ENCODE measurements at regions not wholly inside any gene's neighbourhood (a gene's known extent, or its start where the extent isn't known, plus 50 kb on each side); places are given as distances from the start of the nearest gene placed in this dataset.

DNA sequence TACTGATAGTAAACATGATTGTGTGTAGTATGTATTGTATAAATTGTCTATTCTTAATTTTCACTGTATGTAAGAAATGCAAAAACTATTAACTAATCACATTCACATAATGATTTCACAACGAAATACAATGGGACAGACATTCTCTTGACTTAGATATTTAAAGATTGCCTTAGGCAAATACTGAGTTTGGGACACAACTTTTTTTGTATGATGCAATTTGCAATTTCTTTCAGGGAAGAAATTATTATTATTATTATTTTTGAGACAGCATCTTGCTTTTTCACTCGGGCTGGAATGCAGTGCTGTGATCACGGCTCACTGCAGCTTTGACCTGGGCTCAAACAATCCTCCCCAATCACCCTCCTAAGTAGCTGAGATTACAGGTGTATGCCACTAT is 173.2 kb upstream of the TRIM24 start:
- Histone ChIP-seq H3K27me3 (ENCODE audit: control insufficient read depth, insufficient read depth, low read length, poor library complexity, severe bottlenecking) (no peaks in the 10 kb centered on the region), H3K4me1 (ENCODE audit: control insufficient read depth, insufficient read depth, low read length) (no peaks in the 10 kb centered on the region), H3K36me3 (ENCODE audit: control insufficient read depth, insufficient read depth, low read length) (no peaks in the 10 kb centered on the region), H3K27ac (ENCODE audit: insufficient read depth, low read depth, low read length, poor library complexity, severe bottlenecking) (no peak overlapping the region), H3K4me3 (ENCODE audit: insufficient read depth, low read depth, low read length) (no peak overlapping the region), H3K9me3 (ENCODE audit: control insufficient read depth, low read length) (no peaks in the 10 kb centered on the region)
- WGBS, 2 experiments = 84 to 98% methylated on average over 2 to 3 of the region's 3 CpGs

DNA sequence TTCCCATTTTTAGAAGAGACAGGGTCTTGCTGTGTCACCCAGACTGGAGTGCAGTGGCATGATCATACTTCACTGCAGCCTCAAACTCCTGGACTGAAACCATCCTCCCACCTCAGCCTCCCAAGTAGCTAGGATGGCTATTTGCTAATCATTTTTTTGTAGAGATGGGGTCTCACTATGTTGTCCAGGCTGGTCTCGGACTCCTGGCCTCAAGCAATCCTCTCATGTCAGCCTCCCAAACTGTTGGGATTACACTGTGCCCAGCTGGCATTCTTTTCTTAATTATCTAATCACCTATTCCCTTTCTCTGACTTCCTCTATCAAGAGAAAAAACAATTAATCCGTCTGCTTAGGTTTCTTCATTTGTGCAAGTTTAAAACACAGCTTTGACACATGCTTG is 172.5 kb upstream of the TRIM24 start:
- no peak overlapping the region for H3K27ac ChIP-seq (ENCODE audit: insufficient read depth, low read depth, low read length, poor library complexity, severe bottlenecking)
- no peaks in the 10 kb centered on the region for H3K36me3 ChIP-seq (ENCODE audit: control insufficient read depth, insufficient read depth, low read length)
- no peaks in the 10 kb centered on the region for H3K27me3 ChIP-seq (ENCODE audit: control insufficient read depth, insufficient read depth, low read length, poor library complexity, severe bottlenecking)
- H3K9me3 ChIP-seq (ENCODE audit: control insufficient read depth, low read length) = no peaks in the 10 kb centered on the region
- no peak overlapping the region for H3K4me3 ChIP-seq (ENCODE audit: insufficient read depth, low read depth, low read length)
- WGBS, 2 experiments = 70 to 73% methylated on average over 2 of the region's 2 CpGs
- H3K4me1 ChIP-seq (ENCODE audit: control insufficient read depth, insufficient read depth, low read length) = no peaks in the 10 kb centered on the region

GRCh38 chr7:138289082-138289481 is 171.0 kb upstream of the TRIM24 start:
- Histone ChIP-seq H3K9me3 (ENCODE audit: control insufficient read depth, low read length) (no peaks in the 10 kb centered on the region), H3K4me1 (ENCODE audit: control insufficient read depth, insufficient read depth, low read length) (no peaks in the 10 kb centered on the region), H3K27ac (ENCODE audit: insufficient read depth, low read depth, low read length, poor library complexity, severe bottlenecking) (no peak overlapping the region), H3K36me3 (ENCODE audit: control insufficient read depth, insufficient read depth, low read length) (no peaks in the 10 kb centered on the region), H3K27me3 (ENCODE audit: control insufficient read depth, insufficient read depth, low read length, poor library complexity, severe bottlenecking) (no peaks in the 10 kb centered on the region), H3K4me3 (ENCODE audit: insufficient read depth, low read depth, low read length) (no peak overlapping the region)

DNA sequence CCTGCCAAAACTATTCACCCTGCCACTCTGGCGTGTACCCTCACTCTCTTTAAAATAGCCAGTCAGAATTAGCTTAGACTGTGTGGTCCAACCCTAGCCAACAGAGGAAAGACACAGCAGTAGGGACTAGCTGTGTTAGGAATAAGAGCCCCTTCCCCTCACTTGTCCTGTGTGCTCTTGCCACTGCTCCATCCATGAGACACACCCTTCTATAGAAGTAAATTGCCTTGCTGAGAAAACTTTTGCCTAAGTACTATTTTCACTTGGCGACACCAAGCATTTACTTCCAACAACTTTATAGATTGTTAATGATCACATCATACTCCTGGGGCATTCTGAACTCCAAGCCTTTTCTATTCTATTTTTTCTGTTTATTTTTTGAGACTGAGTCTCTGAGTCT is 170.2 kb upstream of the TRIM24 start:
- WGBS, 2 experiments = 89 to 98% methylated on average over 2 of the region's 2 CpGs

DNA sequence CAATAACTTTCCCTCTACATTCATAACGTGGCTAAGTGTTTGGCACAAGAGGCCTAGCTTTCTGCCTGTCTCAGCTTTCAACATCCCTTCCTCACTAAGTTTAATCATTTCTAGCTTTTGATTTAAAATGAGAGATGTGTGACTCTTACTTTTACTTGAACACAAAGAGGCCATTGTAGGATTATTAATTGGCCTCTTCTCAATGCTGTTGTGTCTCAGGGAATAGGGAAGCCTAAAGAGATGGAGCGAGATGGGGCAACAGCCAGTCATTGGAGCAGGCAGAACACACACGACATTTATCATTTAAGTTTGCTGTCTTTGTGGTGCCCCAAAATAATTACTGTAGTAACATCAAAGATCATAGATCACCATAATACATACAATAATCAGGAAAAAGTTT is 167.1 kb upstream of the TRIM24 start:
- WGBS, 2 experiments = 89 to 95% methylated on average over 3 of the region's 3 CpGs
- no peaks in the 10 kb centered on the region for H3K36me3 ChIP-seq (ENCODE audit: control insufficient read depth, insufficient read depth, low read length)
- H3K4me1 ChIP-seq (ENCODE audit: control insufficient read depth, insufficient read depth, low read length) = no peaks in the 10 kb centered on the region
- H3K4me3 ChIP-seq (ENCODE audit: insufficient read depth, low read depth, low read length) = no peak overlapping the region
- no peaks in the 10 kb centered on the region for H3K9me3 ChIP-seq (ENCODE audit: control insufficient read depth, low read length)
- H3K27me3 ChIP-seq (ENCODE audit: control insufficient read depth, insufficient read depth, low read length, poor library complexity, severe bottlenecking) = no peaks in the 10 kb centered on the region
- H3K27ac ChIP-seq (ENCODE audit: insufficient read depth, low read depth, low read length, poor library complexity, severe bottlenecking) = no peak overlapping the region

More for the DNA sequence above, 170.2 kb upstream of the TRIM24 start:
- Histone ChIP-seq H3K27me3 (ENCODE audit: control insufficient read depth, insufficient read depth, low read length, poor library complexity, severe bottlenecking) (no peaks in the 10 kb centered on the region), H3K4me1 (ENCODE audit: control insufficient read depth, insufficient read depth, low read length) (no peaks in the 10 kb centered on the region), H3K36me3 (ENCODE audit: control insufficient read depth, insufficient read depth, low read length) (no peaks in the 10 kb centered on the region), H3K27ac (ENCODE audit: insufficient read depth, low read depth, low read length, poor library complexity, severe bottlenecking) (no peak overlapping the region), H3K9me3 (ENCODE audit: control insufficient read depth, low read length) (no peaks in the 10 kb centered on the region), H3K4me3 (ENCODE audit: insufficient read depth, low read depth, low read length) (no peak overlapping the region)

DNA sequence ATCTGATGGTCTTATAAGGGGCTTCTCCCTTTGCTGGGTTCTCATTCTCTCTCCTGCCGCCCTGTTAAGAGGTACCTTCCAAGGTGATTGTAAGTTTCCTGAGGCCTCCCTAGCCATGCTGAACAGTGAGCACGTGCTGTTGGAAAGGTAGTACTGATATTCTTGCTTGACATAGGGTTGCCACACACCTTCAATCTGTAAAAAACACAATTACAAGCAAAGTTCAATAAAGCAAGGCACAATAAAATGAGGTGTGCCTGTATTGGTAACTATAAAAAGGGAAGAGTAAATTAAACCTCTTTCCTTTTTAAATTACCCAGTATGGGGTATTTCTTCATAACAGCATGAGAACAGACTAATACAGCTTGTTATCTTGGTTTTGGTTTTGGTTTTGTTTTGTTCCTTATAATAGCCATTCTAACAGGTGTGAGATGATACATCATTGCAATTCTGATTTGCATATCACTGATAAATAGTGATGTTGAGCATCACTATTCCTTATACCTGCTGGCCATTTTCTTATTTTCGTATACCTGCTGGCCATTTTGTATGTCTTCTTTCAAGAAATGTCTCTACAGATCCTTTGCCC is 164.9 kb upstream of the TRIM24 start:
- WGBS, 2 experiments = 63 to 73% methylated on average over 2 to 3 of the region's 3 CpGs
- no peaks in the 10 kb centered on the region for H3K36me3 ChIP-seq (ENCODE audit: control insufficient read depth, insufficient read depth, low read length)
- no peaks in the 10 kb centered on the region for H3K27me3 ChIP-seq (ENCODE audit: control insufficient read depth, insufficient read depth, low read length, poor library complexity, severe bottlenecking)
- no peak overlapping the region for H3K27ac ChIP-seq (ENCODE audit: insufficient read depth, low read depth, low read length, poor library complexity, severe bottlenecking)
- no peaks in the 10 kb centered on the region for H3K4me1 ChIP-seq (ENCODE audit: control insufficient read depth, insufficient read depth, low read length)
- no peaks in the 10 kb centered on the region for H3K9me3 ChIP-seq (ENCODE audit: control insufficient read depth, low read length)
- no peak overlapping the region for H3K4me3 ChIP-seq (ENCODE audit: insufficient read depth, low read depth, low read length)

DNA sequence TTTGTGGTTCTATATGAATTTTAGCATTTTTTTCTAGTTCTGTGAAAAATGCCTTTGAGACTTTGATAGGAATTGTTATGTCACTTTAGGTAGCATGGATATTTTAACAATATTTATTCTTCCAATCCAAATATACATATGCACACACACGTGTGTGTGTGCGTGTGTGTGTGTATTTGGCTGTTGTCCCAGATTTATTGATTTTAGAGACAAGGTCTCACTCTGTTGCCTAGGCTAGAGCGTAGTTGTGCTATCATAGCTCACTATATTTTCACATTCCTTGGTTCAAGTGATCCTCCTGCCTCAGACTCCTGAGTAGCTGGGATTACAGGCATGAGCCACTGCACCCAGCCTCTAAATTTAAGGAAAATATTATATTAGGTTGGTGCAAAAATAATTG is 162.5 kb upstream of the TRIM24 start:
- Histone ChIP-seq H3K36me3 (ENCODE audit: control insufficient read depth, insufficient read depth, low read length) (no peaks in the 10 kb centered on the region), H3K27ac (ENCODE audit: insufficient read depth, low read depth, low read length, poor library complexity, severe bottlenecking) (no peak overlapping the region), H3K27me3 (ENCODE audit: control insufficient read depth, insufficient read depth, low read length, poor library complexity, severe bottlenecking) (no peaks in the 10 kb centered on the region), H3K4me3 (ENCODE audit: insufficient read depth, low read depth, low read length) (no peak overlapping the region), H3K4me1 (ENCODE audit: control insufficient read depth, insufficient read depth, low read length) (no peaks in the 10 kb centered on the region), H3K9me3 (ENCODE audit: control insufficient read depth, low read length) (no peaks in the 10 kb centered on the region)
- 83 to 98% methylated on average over 1 to 3 of the region's 3 CpGs for WGBS, 2 experiments

- no peak overlapping the region for H3K27ac ChIP-seq (ENCODE audit: insufficient read depth, low read depth, low read length, poor library complexity, severe bottlenecking)
- no peaks in the 10 kb centered on the region for H3K36me3 ChIP-seq (ENCODE audit: control insufficient read depth, insufficient read depth, low read length)
- no peaks in the 10 kb centered on the region for H3K4me1 ChIP-seq (ENCODE audit: control insufficient read depth, insufficient read depth, low read length)
- H3K27me3 ChIP-seq (ENCODE audit: control insufficient read depth, insufficient read depth, low read length, poor library complexity, severe bottlenecking) = no peaks in the 10 kb centered on the region
- no peak overlapping the region for H3K4me3 ChIP-seq (ENCODE audit: insufficient read depth, low read depth, low read length)
- H3K9me3 ChIP-seq (ENCODE audit: control insufficient read depth, low read length) = no peaks in the 10 kb centered on the region
- 90 to 94% methylated on average over 3 of the region's 3 CpGs for WGBS, 2 experiments
Observed at GRCh38 chr7:138299066-138299465, 161.0 kb upstream of the TRIM24 start.

- 92 to 94% methylated on average over 6 of the region's 6 CpGs for WGBS, 2 experiments
Observed at GRCh38 chr7:138303230-138304070, 156.6 kb upstream of the TRIM24 start.

DNA sequence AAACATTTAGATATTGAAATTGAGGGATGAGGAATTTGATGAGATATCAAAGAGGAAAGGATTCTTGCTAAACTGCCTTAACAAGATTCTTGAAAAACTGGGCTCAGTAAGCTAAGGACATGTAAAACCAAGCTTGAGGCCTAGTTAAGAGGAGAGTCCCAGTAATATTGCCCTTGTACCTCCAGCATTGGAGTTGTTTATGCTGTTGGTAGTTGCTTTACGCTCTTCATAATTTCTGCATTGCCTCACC is 156.1 kb upstream of the TRIM24 start:
- 100% methylated on average over 1 of the region's 1 CpG; no CpG with 5 or more reads in 1 of the 2 experiments for WGBS, 2 experiments
- Histone ChIP-seq H3K27me3 (ENCODE audit: control insufficient read depth, insufficient read depth, low read length, poor library complexity, severe bottlenecking) (no peaks in the 10 kb centered on the region), H3K4me3 (ENCODE audit: insufficient read depth, low read depth, low read length) (no peak overlapping the region), H3K36me3 (ENCODE audit: control insufficient read depth, insufficient read depth, low read length) (no peaks in the 10 kb centered on the region), H3K4me1 (ENCODE audit: control insufficient read depth, insufficient read depth, low read length) (no peaks in the 10 kb centered on the region), H3K9me3 (ENCODE audit: control insufficient read depth, low read length) (no peaks in the 10 kb centered on the region), H3K27ac (ENCODE audit: insufficient read depth, low read depth, low read length, poor library complexity, severe bottlenecking) (no peak overlapping the region)

More at GRCh38 chr7:138303230-138304070, 156.6 kb upstream of the TRIM24 start:
- Histone ChIP-seq H3K27me3 (ENCODE audit: control insufficient read depth, insufficient read depth, low read length, poor library complexity, severe bottlenecking) (no peaks in the 10 kb centered on the region), H3K4me1 (ENCODE audit: control insufficient read depth, insufficient read depth, low read length) (no peaks in the 10 kb centered on the region), H3K9me3 (ENCODE audit: control insufficient read depth, low read length) (no peaks in the 10 kb centered on the region), H3K4me3 (ENCODE audit: insufficient read depth, low read depth, low read length) (no peak overlapping the region), H3K27ac (ENCODE audit: insufficient read depth, low read depth, low read length, poor library complexity, severe bottlenecking) (no peak overlapping the region), H3K36me3 (ENCODE audit: control insufficient read depth, insufficient read depth, low read length) (no peaks in the 10 kb centered on the region)
